Liver (tissue), 3 donors: ENCODE measurements at regions not wholly inside any gene's neighbourhood (a gene's known extent, or its start where the extent isn't known, plus 50 kb on each side); places are given as distances from the start of the nearest gene placed in this dataset.
A peak's percentile ranks its signal among the peaks of the same experiment; 100 is the strongest.

Source experiments
- CTCF ChIP-seq: fragments of 150-350 bp; IDR thresholded peaks from 2 replicates; pipeline ENCODE4 v1.5.1; 2017; ENCODE audit warnings: improper control_type of control experiment, low read depth, low read length; ENCODE audit not compliant: missing input control
- HNF4G ChIP-seq: IDR thresholded peaks from 2 replicates; pipeline ENCODE4 v1.6.1; 2016; ENCODE audit warnings: antibody characterized with exemption
- JUND ChIP-seq, 2 donors: IDR thresholded peaks; 2 replicates each; pipeline ENCODE4 v1.6.1; 2016; ENCODE audit warnings: antibody characterized with exemption in 2 of 2
- MAX ChIP-seq: IDR thresholded peaks from 2 replicates; pipeline ENCODE4 v1.6.1; 2016; ENCODE audit warnings: antibody characterized with exemption
- RAD21 ChIP-seq, 2 donors: IDR thresholded peaks; 2 replicates each; pipeline ENCODE4 v1.6.1; 2016; ENCODE audit warnings: antibody characterized with exemption in 2 of 2, mild to moderate bottlenecking in 2 of 2
- REST ChIP-seq: IDR thresholded peaks from 2 replicates; pipeline ENCODE4 v1.6.1; 2016; ENCODE audit warnings: antibody characterized with exemption, mild to moderate bottlenecking
- SP1 ChIP-seq: IDR thresholded peaks from 2 replicates; pipeline ENCODE4 v1.6.1; 2018; ENCODE audit warnings: antibody characterized with exemption, mild to moderate bottlenecking
- TAF1 ChIP-seq: conservative IDR thresholded peaks from 2 replicates; pipeline ENCODE4 v1.6.1; 2016; ENCODE audit warnings: antibody characterized with exemption, mild to moderate bottlenecking
- YY1 ChIP-seq: IDR thresholded peaks from 2 replicates; pipeline ENCODE4 v1.6.1; 2016; ENCODE audit warnings: antibody characterized with exemption, mild to moderate bottlenecking
- donor health status: healthy.
- donor health status: healthy.

GRCh38 chr1:172745014-172745413 is 86.1 kb downstream of the FASLG start:
- TF ChIP-seq CTCF (peak; percentile 45), JUND (IDR thresholded peaks at IDR 0.05) (no peak), TAF1 (no peak), SP1 (no peak), YY1 (no peak), HNF4G (no peak), MAX (no peak), REST (no peak), RAD21 (IDR thresholded peaks at IDR 0.05) (peak; percentile 83 to 93)
